Endothelial cell of umbilical vein (primary cell): ENCODE measurements at regions not wholly inside any gene's neighbourhood (a gene's known extent, or its start where the extent isn't known, plus 50 kb on each side); places are given as distances from the start of the nearest gene placed in this dataset.

Experiments used
- BruUV-seq: library from RNA; stranded (reverse); fragments of 400-500 nt; replicated peaks from 2 replicates; lab custom pipeline; 2021; lab: Mats Ljungman, UMichigan
- CTCF ChIA-PET: fragments of 300-600, 350-600 bp; sonication (Branson Sonifier 250); formaldehyde crosslinking; loops from one replicate; lab custom pipeline; 2021; ENCODE audit warnings: antibody characterized with exemption, inconsistent platforms; lab: Charles Lee
- POLR2A ChIA-PET: fragments of 300-600, 350-600 bp; sonication (Branson Sonifier 250); formaldehyde crosslinking; loops from one replicate; lab custom pipeline; 2021; ENCODE audit warnings: antibody characterized with exemption, inconsistent platforms; lab: Charles Lee
- DNase-seq: peaks from one replicate; pipeline ENCODE4 v3.0.0-alpha.2; 2011; ENCODE audit warnings: low read depth, low spot score
- FAIRE-seq: peaks from 2 replicates; lab custom pipeline; 2011; peaks lifted over from hg19 to GRCh38; lab: Jason Lieb, UNC
- H2AFZ ChIP-seq: 2 replicates; pipeline ENCODE4 v1.6.0; 2012; ENCODE audit warnings: low read depth, low read length, control low read depth, inconsistent platforms
- H3K27ac ChIP-seq: 2 replicates; pipeline ENCODE4 v1.5.1; 2011; ENCODE audit warnings: low read depth, mild to moderate bottlenecking, control low read depth, low read length, moderate library complexity; ENCODE audit not compliant: insufficient read depth
- H3K27me3 ChIP-seq, 2 experiments: 2 replicates each; pipeline versions ENCODE4 v1.6.0 to v1.6.1; 2011; ENCODE audit warnings: low read length in 2 of 2, mixed read lengths in 1 of 2; ENCODE audit not compliant: control insufficient read depth in 2 of 2, insufficient read depth in 2 of 2
- H3K36me3 ChIP-seq, 2 experiments: 2 replicates in 1 of 2; 3 replicates in 1 of 2; pipeline ENCODE4 v1.5.1; 2011; ENCODE audit warnings: low read length in 2 of 2, mild to moderate bottlenecking in 1 of 2, moderate library complexity in 1 of 2; ENCODE audit not compliant: control insufficient read depth in 2 of 2, insufficient read depth in 2 of 2; ENCODE audit errors: extremely low read depth in 1 of 2
- H3K4me1 ChIP-seq: 3 replicates; pipeline ENCODE4 v1.5.1; 2011; ENCODE audit warnings: mild to moderate bottlenecking, low read length; ENCODE audit not compliant: control insufficient read depth, insufficient read depth; ENCODE audit errors: extremely low read depth
- H3K4me2 ChIP-seq: 2 replicates; pipeline ENCODE4 v1.6.1; 2011; ENCODE audit warnings: low read length, control low read depth, mixed read lengths; ENCODE audit not compliant: insufficient read depth
- H3K4me3 ChIP-seq, 3 experiments: fragments of 200-600 bp in 1 of 3; sonication (generic), shearing (Covaris generic) in 1 of 3; replicated peaks in 1 of 3; 2 replicates each; pipeline ENCODE4 v1.5.1; 2011 to 2016; ENCODE audit warnings: control low read depth in 3 of 3, low read length in 3 of 3, mild to moderate bottlenecking in 2 of 3, inconsistent platforms in 1 of 3, low read depth in 1 of 3, moderate library complexity in 1 of 3; ENCODE audit not compliant: insufficient read depth in 1 of 3
- H3K79me2 ChIP-seq: 2 replicates; pipeline ENCODE4 v1.6.0; 2012; ENCODE audit warnings: low read length, inconsistent platforms; ENCODE audit not compliant: control insufficient read depth, insufficient read depth
- H3K9ac ChIP-seq: replicated peaks from 2 replicates; pipeline ENCODE3; 2011; ENCODE audit warnings: low read length, control low read depth; ENCODE audit not compliant: insufficient read depth; ENCODE audit errors: extremely low read depth
- H3K9me1 ChIP-seq: replicated peaks from 3 replicates; pipeline ENCODE4 v1.6.0; 2011; ENCODE audit warnings: mild to moderate bottlenecking, low read length; ENCODE audit not compliant: control insufficient read depth, insufficient read depth; ENCODE audit errors: extremely low read depth
- H3K9me3 ChIP-seq: replicated peaks from 2 replicates; pipeline ENCODE4 v1.5.1; 2012; ENCODE audit warnings: low read length, inconsistent platforms; ENCODE audit not compliant: control insufficient read depth, insufficient read depth
- H4K20me1 ChIP-seq: replicated peaks from 2 replicates; pipeline ENCODE3; 2011; ENCODE audit warnings: mild to moderate bottlenecking, low read length; ENCODE audit not compliant: control insufficient read depth, insufficient read depth; ENCODE audit errors: extremely low read depth
- EZH2 ChIP-seq: IDR thresholded peaks from 2 replicates; pipeline ENCODE4 v1.6.1; 2012; ENCODE audit warnings: borderline replicate concordance, low read depth, mild to moderate bottlenecking, moderate library complexity, low read length, inconsistent platforms; ENCODE audit not compliant: severe bottlenecking
- FOS ChIP-seq: IDR thresholded peaks from 2 replicates; pipeline ENCODE4 v1.6.1; 2011; ENCODE audit warnings: mild to moderate bottlenecking, low read length, moderate library complexity, borderline replicate concordance; ENCODE audit not compliant: insufficient read depth
- GATA2 ChIP-seq: IDR thresholded peaks from 2 replicates; pipeline ENCODE4 v1.7.0; 2011; ENCODE audit warnings: low read depth, mild to moderate bottlenecking, moderate library complexity, mixed read lengths, low read length; ENCODE audit not compliant: insufficient read length, insufficient read depth
- JUN ChIP-seq: IDR thresholded peaks from 2 replicates; pipeline ENCODE4 v1.6.1; 2011; ENCODE audit warnings: borderline replicate concordance, low read depth; ENCODE audit not compliant: insufficient read length, insufficient read depth
- MYC ChIP-seq: IDR thresholded peaks from one replicate; pipeline ENCODE4 v1.6.1; 2011; ENCODE audit warnings: mild to moderate bottlenecking, low read depth, low read length
- POLR2A ChIP-seq: IDR thresholded peaks from 2 replicates; pipeline ENCODE4 v1.6.1; 2012; ENCODE audit warnings: low read depth, mild to moderate bottlenecking, control low read depth, low read length
- POLR2AphosphoS5 ChIP-seq: IDR thresholded peaks from 2 replicates; pipeline ENCODE4 v1.6.1; 2012; ENCODE audit warnings: low read depth, mild to moderate bottlenecking, control low read depth, low read length, moderate library complexity; ENCODE audit not compliant: insufficient read depth
- dilution Hi-C: fragments of 300-500 bp; cut with MboI; formaldehyde crosslinking; loops from one replicate; pipeline ENCODE4 v1.15.0; 2019; ENCODE audit warnings: low sequenced_read_pairs; ENCODE audit not compliant: extremely low pct_ligation_motif_present
- intact Hi-C: fragments of 100-400 bp; cut with micrococcal nuclease; formaldehyde crosslinking; loops from one replicate; pipeline ENCODE4 v1.10.0; 2022
- TF ChIP-seq, protein P1 (sequence below): IDR thresholded peaks from 2 replicates; pipeline ENCODE4 v1.6.1; 2011; ENCODE audit not compliant: insufficient read depth, insufficient read length
- TF ChIP-seq, protein P2 (sequence below), 2 donors: IDR thresholded peaks; 1 replicate in 1 of 2; 2 replicates in 1 of 2; pipeline ENCODE4 v1.5.1; 2011; ENCODE audit warnings: low read length in 2 of 2, mild to moderate bottlenecking in 2 of 2, moderate library complexity in 2 of 2, control low read depth in 1 of 2, inconsistent platforms in 1 of 2, low read depth in 1 of 2; ENCODE audit not compliant: insufficient read depth in 1 of 2; ENCODE audit errors: extremely low read depth in 1 of 2

DNA sequence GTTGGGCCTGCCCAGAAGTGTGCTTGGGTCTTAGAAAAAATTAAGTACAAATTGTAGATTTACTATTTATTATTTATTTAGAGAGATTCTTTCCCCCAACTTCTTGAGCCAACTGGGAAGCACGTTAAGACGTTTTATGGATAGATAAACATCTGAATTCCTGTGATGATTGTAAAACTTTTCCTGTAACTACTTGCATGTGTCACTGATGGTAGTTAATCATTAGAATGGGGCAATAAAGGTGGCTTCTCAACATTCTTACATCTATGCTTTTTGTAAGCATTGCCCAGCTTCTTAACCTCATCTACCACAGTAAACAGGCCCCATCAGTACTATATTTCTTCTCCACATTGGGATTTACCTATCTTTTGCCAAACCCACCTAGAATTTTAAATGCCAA lies 559.8 kb downstream of the LMO4 start:
- no peak overlapping the region for H3K4me3 ChIP-seq
- H3K4me2 ChIP-seq, result no peak overlapping the region
- TF ChIP-seq JUN, result no peak
- no peak for TF ChIP-seq EZH2
- TF ChIP-seq GATA2, result no peak
- TF ChIP-seq, protein P1, sequence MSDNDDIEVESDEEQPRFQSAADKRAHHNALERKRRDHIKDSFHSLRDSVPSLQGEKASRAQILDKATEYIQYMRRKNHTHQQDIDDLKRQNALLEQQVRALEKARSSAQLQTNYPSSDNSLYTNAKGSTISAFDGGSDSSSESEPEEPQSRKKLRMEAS, result no peak
- no peak for TF ChIP-seq FOS
- TF ChIP-seq MYC, result no peak
- TF ChIP-seq, protein P2, sequence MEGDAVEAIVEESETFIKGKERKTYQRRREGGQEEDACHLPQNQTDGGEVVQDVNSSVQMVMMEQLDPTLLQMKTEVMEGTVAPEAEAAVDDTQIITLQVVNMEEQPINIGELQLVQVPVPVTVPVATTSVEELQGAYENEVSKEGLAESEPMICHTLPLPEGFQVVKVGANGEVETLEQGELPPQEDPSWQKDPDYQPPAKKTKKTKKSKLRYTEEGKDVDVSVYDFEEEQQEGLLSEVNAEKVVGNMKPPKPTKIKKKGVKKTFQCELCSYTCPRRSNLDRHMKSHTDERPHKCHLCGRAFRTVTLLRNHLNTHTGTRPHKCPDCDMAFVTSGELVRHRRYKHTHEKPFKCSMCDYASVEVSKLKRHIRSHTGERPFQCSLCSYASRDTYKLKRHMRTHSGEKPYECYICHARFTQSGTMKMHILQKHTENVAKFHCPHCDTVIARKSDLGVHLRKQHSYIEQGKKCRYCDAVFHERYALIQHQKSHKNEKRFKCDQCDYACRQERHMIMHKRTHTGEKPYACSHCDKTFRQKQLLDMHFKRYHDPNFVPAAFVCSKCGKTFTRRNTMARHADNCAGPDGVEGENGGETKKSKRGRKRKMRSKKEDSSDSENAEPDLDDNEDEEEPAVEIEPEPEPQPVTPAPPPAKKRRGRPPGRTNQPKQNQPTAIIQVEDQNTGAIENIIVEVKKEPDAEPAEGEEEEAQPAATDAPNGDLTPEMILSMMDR (IDR thresholded peaks at IDR 0.05; ENCODE audit: extremely low read depth in 1 of 2, insufficient read depth in 1 of 2, low read depth in 1 of 2, low read length in 2 of 2), result no peak
- no peak for TF ChIP-seq POLR2AphosphoS5
- no peak for TF ChIP-seq POLR2A
- BruUV-seq, result no TSS peak
- no peaks in the 10 kb centered on the region for H3K9me3 ChIP-seq
- no peak overlapping the region for H3K27ac ChIP-seq
- H3K36me3 ChIP-seq, result no peaks in the 10 kb centered on the region
- no peaks in the 10 kb centered on the region for H4K20me1 ChIP-seq
- no peaks in the 10 kb centered on the region for H3K79me2 ChIP-seq
- intact Hi-C loops (no loop called here), dilution Hi-C loops (no loop called here)
- DNase-seq (no peak), FAIRE-seq (no peak)
- H2AFZ ChIP-seq, result no peak overlapping the region
- H3K9me1 ChIP-seq, result no peaks in the 10 kb centered on the region
- no peak overlapping the region for H3K9ac ChIP-seq
- no peaks in the 10 kb centered on the region for H3K27me3 ChIP-seq
- ChIA-PET POLR2A (no interaction called here), CTCF (no interaction called here)
- no peaks in the 10 kb centered on the region for H3K4me1 ChIP-seq
